Smooth muscle cell (in vitro differentiated cells): ENCODE measurements at regions not wholly inside any gene's neighbourhood (a gene's known extent, or its start where the extent isn't known, plus 50 kb on each side); places are given as distances from the start of the nearest gene placed in this dataset.

Experiments used
- DNase-seq: peaks from one replicate; lab custom pipeline; 2025; ENCODE audit not compliant: unreplicated experiment; lab: John Stamatoyannopoulos, UW
- H2AFZ ChIP-seq: fragments of 200-600 bp; sonication (generic); 2 replicates; pipeline ENCODE4 v1.6.0; 2016; ENCODE audit warnings: antibody characterized with exemption, low read depth, mild to moderate bottlenecking
- H3F3A ChIP-seq: fragments of 200-600 bp; sonication (generic); 2 replicates; pipeline ENCODE4 v1.6.0; 2017; ENCODE audit warnings: antibody characterized with exemption, low read depth
- H3K27ac ChIP-seq: fragments of 200-600 bp; sonication (generic); 2 replicates; pipeline ENCODE4 v1.5.1; 2016; ENCODE audit warnings: low read depth, mild to moderate bottlenecking
- H3K27me3 ChIP-seq: fragments of 200-600 bp; sonication (generic); 2 replicates; pipeline ENCODE4 v1.6.1; 2016; ENCODE audit warnings: low read depth, mild to moderate bottlenecking
- H3K36me3 ChIP-seq: fragments of 200-600 bp; sonication (generic); 2 replicates; pipeline ENCODE4 v1.5.1; 2016; ENCODE audit warnings: low read depth
- H3K4me1 ChIP-seq: fragments of 200-600 bp; sonication (generic); 2 replicates; pipeline ENCODE4 v1.5.1; 2016; ENCODE audit warnings: low read depth
- H3K4me2 ChIP-seq: fragments of 200-600 bp; sonication (generic); 2 replicates; pipeline ENCODE4 v1.6.0; 2016; ENCODE audit warnings: mild to moderate bottlenecking
- H3K4me3 ChIP-seq: fragments of 200-600 bp; sonication (generic); 2 replicates; pipeline ENCODE4 v1.5.1; 2016; ENCODE audit warnings: mild to moderate bottlenecking
- H3K79me2 ChIP-seq: fragments of 200-600 bp; sonication (generic); 2 replicates; pipeline ENCODE4 v1.6.0; 2016; ENCODE audit warnings: low read depth, mild to moderate bottlenecking
- H3K9ac ChIP-seq: fragments of 200-600 bp; sonication (generic); 2 replicates; pipeline ENCODE4 v1.6.0; 2016; ENCODE audit warnings: low read depth
- H3K9me3 ChIP-seq: fragments of 200-600 bp; sonication (generic); replicated peaks from 2 replicates; pipeline ENCODE4 v1.5.1; 2016; ENCODE audit warnings: low read depth
- H4K20me1 ChIP-seq: fragments of 200-600 bp; sonication (generic); 2 replicates; pipeline ENCODE4 v1.6.0; 2016; ENCODE audit warnings: low read depth
- WGBS: methylation state at CpG from one replicate; pipeline ENCODE4 v1.1.7; 2016; ENCODE audit warnings: low lambda C conversion rate; 5-methylcytosine and 5-hydroxymethylcytosine counted together
- TF ChIP-seq, protein P1 (sequence below): fragments of 200-600 bp; sonication (generic); IDR thresholded peaks from 2 replicates; pipeline ENCODE4 v1.5.1; 2017; ENCODE audit warnings: borderline replicate concordance, mild to moderate bottlenecking, antibody characterized with exemption; ENCODE audit not compliant: insufficient read depth, poor library complexity, severe bottlenecking

DNA sequence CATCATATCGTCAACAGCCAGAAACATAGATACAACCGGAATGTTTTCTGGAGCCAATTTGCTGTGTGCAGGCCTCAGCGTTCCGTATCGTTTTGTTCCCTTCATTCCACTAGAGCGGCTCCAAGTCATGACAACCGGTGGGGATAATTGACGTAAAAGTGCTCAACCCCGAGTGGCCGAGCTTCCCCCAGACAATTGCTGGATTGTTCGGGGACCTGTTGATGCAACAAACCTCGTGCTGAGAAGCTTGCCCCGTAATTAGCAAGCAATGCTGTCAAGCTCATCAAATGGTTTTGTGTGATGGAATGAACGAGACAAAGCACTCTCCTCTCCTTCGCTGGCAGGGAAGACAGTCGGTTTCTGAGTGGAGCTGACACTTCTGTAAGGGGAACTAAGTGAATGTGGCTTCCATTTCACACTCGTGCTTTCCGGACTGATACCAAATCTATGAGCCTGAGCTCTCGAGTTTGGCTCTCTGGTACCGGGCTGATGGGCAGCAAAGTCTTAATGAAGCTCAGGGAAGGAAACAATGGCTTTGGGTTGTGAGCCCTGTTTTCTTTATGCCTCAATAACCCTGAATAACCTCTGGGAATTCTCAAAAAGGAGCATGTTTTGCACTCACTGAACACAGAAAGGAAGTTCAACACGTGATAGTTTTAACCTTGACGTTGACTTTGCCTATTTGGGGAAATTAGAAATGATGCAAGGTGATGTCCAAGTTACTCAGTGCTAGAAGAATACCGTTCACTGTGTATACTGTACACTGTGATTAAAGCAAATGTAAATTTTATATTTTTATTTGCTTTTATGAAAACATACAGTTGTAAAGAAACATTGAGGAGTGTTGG is 220.5 kb downstream of the BAMBI start:
- Histone ChIP-seq H3K36me3 (no peaks in the 10 kb centered on the region), H3K9me3 (no peaks in the 10 kb centered on the region), H3F3A (peaks cover 7% of the 10 kb centered on the region), H3K27ac (no peak overlapping the region), H3K9ac (no peak overlapping the region), H4K20me1 (no peaks in the 10 kb centered on the region), H3K4me3 (no peak overlapping the region), H3K79me2 (no peaks in the 10 kb centered on the region), H3K4me1 (peaks cover 11% of the 10 kb centered on the region), H2AFZ (peak overlapping the region; percentile 59), H3K27me3 (no peaks in the 10 kb centered on the region), H3K4me2 (no peak overlapping the region)
- DNase-seq: no peak
- TF ChIP-seq, protein P1, sequence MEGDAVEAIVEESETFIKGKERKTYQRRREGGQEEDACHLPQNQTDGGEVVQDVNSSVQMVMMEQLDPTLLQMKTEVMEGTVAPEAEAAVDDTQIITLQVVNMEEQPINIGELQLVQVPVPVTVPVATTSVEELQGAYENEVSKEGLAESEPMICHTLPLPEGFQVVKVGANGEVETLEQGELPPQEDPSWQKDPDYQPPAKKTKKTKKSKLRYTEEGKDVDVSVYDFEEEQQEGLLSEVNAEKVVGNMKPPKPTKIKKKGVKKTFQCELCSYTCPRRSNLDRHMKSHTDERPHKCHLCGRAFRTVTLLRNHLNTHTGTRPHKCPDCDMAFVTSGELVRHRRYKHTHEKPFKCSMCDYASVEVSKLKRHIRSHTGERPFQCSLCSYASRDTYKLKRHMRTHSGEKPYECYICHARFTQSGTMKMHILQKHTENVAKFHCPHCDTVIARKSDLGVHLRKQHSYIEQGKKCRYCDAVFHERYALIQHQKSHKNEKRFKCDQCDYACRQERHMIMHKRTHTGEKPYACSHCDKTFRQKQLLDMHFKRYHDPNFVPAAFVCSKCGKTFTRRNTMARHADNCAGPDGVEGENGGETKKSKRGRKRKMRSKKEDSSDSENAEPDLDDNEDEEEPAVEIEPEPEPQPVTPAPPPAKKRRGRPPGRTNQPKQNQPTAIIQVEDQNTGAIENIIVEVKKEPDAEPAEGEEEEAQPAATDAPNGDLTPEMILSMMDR: no peak
- 72% methylated on average over 23 of the region's 23 CpGs for WGBS

DNA sequence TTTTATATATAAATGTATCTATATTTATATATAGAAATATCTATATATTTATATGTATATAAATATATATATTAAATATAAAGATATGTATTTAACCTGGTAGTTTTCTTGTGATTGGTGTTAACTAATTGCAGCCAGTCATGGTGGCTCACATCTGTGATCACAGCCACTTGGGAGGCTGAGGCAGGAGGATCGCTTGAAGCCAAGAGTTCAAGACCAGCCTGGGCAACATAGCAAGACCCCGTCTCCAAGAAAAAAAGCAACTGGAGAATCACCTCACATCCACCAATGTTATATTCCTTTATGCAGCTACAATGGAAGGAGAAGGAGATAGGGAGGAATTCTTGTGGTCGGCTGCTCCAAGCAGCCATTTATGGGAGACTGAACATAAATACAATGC is 224.9 kb downstream of the BAMBI start:
- Histone ChIP-seq H3K27ac (no peak overlapping the region), H3K36me3 (no peaks in the 10 kb centered on the region), H2AFZ (no peak overlapping the region), H3K9ac (no peak overlapping the region), H3K9me3 (no peaks in the 10 kb centered on the region), H3K4me3 (no peak overlapping the region), H3K4me2 (no peak overlapping the region), H4K20me1 (no peaks in the 10 kb centered on the region), H3K27me3 (no peaks in the 10 kb centered on the region), H3K4me1 (peaks cover 10% of the 10 kb centered on the region), H3K79me2 (no peaks in the 10 kb centered on the region), H3F3A (peaks cover 9% of the 10 kb centered on the region)
- TF ChIP-seq, protein P1: no peak
- 98% methylated on average over 3 of the region's 3 CpGs for WGBS
- no peak for DNase-seq

DNA sequence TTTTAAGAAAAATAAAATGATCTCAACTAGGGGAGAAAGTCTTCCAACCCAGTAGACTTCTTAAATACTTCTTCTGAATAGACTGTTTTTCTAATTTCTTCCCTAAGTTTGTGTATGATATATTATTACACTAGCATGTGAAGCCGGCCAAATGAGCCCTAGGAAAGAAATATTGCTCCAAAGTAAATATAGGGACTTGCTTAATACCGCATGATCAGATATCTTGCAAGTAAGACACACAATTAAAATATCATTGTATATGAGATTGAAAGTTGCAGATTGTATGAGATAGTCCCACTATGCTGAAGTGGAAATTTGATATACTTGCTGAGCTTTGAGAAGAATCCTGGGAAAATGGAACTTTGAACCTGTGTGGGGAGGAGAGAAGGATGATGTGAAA is 225.7 kb downstream of the BAMBI start:
- H2AFZ ChIP-seq: no peak overlapping the region
- 92% methylated on average over 2 of the region's 2 CpGs for WGBS

More for the DNA sequence above, 225.7 kb downstream of the BAMBI start:
- Histone ChIP-seq H3K27ac (no peak overlapping the region), H3F3A (peaks cover 12% of the 10 kb centered on the region), H3K4me3 (no peak overlapping the region), H3K9ac (no peak overlapping the region), H3K27me3 (no peaks in the 10 kb centered on the region), H3K4me2 (no peak overlapping the region), H3K79me2 (no peaks in the 10 kb centered on the region), H3K36me3 (no peaks in the 10 kb centered on the region), H3K4me1 (peaks cover 3% of the 10 kb centered on the region), H4K20me1 (no peaks in the 10 kb centered on the region), H3K9me3 (no peaks in the 10 kb centered on the region)
- TF ChIP-seq, protein P1: no peak
- no peak for DNase-seq
